HepG2 (cell line): ENCODE measurements at regions not wholly inside any gene's neighbourhood (a gene's known extent, or its start where the extent isn't known, plus 50 kb on each side); places are given as distances from the start of the nearest gene placed in this dataset.

ENCODE experiments used
- ARNT ChIP-seq: fragments of 450-650 bp; IDR thresholded peaks from 2 replicates; pipeline ENCODE4 v1.6.1; 2017
- JUNB ChIP-seq: sonication (generic); formaldehyde crosslinking; IDR thresholded peaks from 2 replicates; pipeline ENCODE4 v1.8.0; 2022; ENCODE audit warnings: missing genetic modification reagents, mild to moderate bottlenecking, borderline replicate concordance
- NCOA2 ChIP-seq: sonication (generic); formaldehyde crosslinking; IDR thresholded peaks from 2 replicates; pipeline ENCODE4 v1.8.0; 2022; ENCODE audit warnings: inconsistent platforms
- TF ChIP-seq, protein P1 (sequence below): sonication (generic); formaldehyde crosslinking; IDR thresholded peaks from 2 replicates; pipeline ENCODE4 v1.4.0; 2020; ENCODE audit warnings: missing genetic modification reagents, borderline replicate concordance

DNA sequence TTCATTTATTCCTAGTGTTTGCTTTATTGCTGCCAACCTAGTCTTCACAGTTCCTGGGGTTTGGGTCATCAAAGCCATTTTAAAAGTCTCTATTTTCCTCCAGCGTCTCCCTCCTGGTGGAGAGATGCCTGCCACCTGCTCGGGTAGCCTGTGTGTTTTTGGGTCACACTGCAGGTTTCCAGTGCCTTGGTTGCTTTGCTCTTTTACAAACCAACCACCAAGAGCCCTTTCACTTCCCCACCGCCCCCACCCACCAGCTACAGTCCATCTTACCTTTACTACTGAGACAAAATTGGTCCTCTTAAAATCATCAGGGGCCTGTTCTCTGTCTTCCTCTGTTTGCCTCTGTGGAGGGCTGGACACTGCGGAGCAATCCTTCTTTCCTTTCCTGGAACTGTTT is 280.5 kb upstream of the GATB start:
- TF ChIP-seq ARNT (no peak), NCOA2 (CRISPR knock-in tag) (no peak), JUNB (CRISPR knock-in tag) (no peak)
- TF ChIP-seq, protein P1, sequence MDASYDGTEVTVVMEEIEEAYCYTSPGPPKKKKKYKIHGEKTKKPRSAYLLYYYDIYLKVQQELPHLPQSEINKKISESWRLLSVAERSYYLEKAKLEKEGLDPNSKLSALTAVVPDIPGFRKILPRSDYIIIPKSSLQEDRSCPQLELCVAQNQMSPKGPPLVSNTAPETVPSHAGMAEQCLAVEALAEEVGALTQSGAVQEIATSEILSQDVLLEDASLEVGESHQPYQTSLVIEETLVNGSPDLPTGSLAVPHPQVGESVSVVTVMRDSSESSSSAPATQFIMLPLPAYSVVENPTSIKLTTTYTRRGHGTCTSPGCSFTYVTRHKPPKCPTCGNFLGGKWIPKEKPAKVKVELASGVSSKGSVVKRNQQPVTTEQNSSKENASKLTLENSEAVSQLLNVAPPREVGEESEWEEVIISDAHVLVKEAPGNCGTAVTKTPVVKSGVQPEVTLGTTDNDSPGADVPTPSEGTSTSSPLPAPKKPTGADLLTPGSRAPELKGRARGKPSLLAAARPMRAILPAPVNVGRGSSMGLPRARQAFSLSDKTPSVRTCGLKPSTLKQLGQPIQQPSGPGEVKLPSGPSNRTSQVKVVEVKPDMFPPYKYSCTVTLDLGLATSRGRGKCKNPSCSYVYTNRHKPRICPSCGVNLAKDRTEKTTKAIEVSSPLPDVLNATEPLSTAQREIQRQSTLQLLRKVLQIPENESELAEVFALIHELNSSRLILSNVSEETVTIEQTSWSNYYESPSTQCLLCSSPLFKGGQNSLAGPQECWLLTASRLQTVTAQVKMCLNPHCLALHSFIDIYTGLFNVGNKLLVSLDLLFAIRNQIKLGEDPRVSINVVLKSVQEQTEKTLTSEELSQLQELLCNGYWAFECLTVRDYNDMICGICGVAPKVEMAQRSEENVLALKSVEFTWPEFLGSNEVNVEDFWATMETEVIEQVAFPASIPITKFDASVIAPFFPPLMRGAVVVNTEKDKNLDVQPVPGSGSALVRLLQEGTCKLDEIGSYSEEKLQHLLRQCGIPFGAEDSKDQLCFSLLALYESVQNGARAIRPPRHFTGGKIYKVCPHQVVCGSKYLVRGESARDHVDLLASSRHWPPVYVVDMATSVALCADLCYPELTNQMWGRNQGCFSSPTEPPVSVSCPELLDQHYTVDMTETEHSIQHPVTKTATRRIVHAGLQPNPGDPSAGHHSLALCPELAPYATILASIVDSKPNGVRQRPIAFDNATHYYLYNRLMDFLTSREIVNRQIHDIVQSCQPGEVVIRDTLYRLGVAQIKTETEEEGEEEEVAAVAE (CRISPR knock-in tag): no peak
